ENCODE measurements at regions not wholly inside any gene's neighbourhood (a gene's known extent, or its start where the extent isn't known, plus 50 kb on each side); places are given as distances from the start of the nearest gene placed in this dataset.
"Not testable (repeated sequence)": the region's sequence is repeated elsewhere in the genome, so short reads cannot be mapped to it uniquely, and the experiment has no call there.

DNA sequence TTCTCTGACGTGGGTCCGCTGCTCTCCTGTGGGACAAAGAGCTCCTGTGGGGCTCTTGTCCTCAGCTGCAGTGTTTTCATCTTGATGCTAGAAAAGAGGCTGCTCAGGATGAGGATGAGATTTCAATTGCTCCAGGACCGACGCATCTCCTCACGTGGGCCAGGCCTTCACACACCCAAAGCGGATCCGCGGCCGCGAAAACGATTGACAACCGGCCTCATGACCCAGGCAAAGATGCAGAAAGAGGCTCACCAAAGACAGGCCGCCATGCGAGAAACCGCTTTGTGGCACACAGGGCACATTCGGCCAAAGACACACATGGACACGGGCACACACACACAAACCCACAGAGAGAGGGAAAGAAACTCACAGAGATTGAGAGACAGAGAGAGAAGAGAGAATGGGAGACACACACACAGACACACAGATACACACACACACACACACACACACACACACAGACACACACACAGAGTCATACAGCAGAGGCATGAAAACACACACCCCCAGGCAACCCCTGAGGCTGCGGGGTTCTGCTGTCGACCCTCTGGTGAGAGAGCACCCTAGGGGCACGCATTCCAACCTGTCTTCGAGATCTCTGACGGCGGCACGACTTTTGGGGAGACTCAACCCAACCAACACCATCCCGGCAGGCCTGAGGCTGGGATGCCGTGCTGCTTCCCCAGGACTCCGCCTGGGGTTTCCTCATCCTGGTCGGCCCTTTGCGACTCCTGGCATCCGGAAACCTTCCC lies 168.5 kb upstream of the ZNF337 start:
- DNase-seq (ENCODE audit: low read depth, low spot score) = not testable (repeated sequence)

DNA sequence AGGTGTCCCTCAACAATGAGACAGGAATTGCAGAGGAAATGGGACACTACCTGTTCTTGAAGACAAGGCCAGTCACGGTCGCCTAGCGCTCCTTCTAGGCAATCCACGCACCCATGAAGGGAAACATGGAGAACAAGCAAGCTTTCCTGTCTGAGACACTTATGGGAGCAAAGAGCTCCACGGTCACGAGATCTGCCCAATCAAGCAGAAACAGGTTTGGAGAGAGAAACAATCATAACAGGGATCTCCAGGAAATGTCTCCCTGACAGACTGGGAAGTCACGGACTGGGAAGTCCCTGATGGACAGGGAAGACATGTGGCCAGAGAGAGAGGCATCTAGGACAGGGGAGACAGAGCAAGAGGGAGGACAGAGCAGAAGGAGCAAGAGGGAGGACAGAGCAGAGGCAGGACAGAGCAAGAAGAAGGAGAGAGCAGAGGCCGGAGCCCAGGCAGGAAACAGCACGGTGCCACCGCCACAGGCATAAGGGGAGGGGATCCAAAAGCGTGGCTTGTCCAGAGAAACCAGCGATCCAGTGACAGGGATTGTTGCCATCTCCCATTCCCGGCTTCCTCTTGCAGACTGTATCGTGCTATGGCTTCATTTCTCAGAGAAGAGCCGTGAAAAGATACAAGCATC lies 167.8 kb upstream of the ZNF337 start:
- no peak for DNase-seq (ENCODE audit: low read depth, low spot score)

DNA sequence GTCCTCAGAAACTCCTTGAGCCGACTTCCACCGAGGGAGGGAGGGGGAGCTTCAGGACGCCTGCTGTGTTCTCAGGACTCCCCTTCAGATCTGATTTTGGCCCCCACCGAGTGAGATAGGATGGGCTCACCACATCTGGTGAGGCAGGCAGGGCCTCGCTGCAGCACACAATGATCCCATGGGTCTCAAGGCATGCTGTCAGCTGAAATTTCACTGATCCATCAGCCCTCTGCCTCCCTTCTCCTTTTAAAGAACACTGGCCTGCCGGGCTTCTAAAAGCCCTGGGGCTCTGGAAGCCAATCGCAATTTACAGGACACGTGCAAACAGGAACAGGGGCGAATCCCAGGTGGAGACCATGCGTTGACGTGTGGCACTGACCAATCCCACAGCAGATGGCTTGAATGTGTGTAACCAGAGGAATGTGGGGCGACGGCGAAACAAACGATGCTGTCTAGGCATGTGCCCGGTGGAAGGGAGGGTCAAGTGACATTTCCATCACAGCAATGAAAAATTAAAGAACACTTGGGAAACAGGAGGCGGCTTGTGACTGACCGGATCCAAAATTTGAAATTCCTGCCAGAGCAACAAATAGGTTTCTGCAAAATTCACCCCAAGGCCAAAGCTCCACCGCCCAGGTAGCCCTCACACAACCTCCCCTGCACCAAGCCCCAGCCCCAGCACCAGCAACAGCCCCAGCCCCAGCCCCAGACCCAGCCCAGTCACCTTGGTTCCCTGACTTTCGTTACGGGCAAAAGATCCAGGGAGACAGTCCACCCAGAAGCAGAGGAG lies 167.1 kb upstream of the ZNF337 start:
- DNase-seq (ENCODE audit: low read depth, low spot score) = no peak

DNA sequence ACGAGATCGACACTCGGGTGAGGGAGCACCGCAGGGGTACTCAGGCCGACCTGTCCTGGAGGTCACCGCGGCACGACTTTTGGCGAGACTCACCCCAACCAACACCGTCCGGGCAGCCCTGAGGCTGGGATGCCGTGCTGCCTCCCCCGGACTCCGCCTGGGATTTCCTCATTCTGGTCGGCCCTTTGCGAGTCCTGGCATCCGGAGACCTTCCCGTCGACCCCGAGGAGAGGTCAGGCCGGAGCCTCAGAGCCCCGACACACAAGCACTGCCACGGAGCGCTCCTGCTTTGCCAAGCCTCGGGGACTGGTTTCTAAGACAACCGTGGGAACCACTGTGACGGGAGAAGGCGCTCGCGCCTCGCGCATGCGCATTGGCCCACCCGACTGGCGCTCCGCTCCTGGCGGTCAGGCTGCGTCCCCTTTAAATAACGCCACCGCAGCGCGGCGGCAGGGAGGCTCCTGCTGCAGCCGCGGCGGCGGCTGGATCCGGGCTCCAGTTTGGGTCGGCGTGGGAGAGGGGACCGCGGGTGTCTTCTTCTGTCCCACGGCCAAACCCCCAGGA lies 166.4 kb upstream of the ZNF337 start:
- DNase-seq (ENCODE audit: low read depth, low spot score) = peak; percentile 92

DNA sequence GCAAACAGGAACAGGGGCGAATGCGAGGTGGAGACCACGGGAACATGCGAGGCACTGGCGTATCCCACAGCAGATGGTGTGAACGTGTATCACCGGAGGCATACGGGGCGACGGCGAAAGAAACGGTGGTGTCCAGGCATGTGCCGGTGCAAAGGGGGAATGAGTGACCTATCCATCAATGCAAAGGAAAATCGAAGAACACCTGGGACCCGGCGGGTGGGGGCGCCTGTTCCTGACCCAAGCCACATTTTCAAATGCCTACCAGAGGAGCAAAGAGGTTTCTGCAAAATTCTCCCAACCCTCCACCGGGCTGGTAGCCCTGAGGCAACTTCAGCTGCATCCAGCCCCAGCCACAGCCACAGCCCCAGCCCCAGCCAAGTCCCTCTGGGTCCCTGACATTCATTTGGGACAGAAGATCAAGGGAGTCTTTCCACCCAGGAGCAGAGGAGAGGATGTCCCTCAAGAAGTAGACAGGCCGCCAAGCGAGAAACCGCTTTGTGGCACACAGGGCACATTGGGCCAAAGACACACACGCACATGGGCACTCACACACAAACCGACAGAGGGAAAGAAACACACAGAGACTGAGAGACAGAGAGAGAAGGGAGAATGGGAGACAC lies 164.0 kb upstream of the ZNF337 start:
- DNase-seq (ENCODE audit: low read depth, low spot score) = no peak

DNA sequence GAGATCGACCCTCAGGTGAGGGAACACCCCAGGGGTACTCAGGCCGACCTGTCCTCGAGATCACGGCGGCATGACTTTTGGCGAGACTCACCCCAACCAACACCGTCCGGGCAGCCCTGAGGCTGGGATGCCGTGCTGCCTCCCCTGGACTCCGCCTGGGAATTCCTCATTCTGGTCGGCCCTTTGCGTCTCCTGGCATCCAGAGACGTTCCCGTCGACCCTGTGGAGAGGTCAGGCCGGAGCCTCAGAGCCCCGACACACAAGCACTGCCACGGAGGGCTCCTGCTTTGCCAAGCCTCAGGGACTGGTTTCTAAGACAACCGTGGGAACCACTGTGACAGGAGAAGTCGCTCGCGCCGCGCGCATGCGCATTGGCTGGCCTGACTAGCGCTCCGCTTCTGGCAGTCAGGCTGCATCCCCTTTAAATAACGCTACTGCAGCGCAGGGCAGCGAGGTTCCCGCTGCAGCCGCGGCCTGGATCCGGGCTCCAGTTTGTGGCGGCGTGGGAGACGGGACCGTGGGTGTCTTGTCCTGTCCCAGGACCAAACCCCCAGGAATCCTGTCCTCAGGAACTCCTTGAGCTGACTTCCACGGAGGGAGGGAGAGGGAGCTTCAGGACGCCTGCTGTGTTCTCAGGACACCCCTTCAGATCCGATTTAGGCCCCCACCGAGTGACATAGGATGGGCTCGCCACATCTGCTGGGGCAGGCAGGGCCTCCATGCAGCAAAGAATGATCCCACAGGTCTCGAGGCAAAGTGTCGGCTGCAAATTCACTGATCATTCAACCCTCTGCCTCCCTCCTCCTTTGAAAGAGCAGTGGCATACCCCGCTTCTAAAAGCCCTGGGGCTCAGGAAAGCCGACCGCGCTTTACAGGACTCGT lies 163.2 kb upstream of the ZNF337 start:
- peak; percentile 81 for DNase-seq (ENCODE audit: low read depth, low spot score)

DNA sequence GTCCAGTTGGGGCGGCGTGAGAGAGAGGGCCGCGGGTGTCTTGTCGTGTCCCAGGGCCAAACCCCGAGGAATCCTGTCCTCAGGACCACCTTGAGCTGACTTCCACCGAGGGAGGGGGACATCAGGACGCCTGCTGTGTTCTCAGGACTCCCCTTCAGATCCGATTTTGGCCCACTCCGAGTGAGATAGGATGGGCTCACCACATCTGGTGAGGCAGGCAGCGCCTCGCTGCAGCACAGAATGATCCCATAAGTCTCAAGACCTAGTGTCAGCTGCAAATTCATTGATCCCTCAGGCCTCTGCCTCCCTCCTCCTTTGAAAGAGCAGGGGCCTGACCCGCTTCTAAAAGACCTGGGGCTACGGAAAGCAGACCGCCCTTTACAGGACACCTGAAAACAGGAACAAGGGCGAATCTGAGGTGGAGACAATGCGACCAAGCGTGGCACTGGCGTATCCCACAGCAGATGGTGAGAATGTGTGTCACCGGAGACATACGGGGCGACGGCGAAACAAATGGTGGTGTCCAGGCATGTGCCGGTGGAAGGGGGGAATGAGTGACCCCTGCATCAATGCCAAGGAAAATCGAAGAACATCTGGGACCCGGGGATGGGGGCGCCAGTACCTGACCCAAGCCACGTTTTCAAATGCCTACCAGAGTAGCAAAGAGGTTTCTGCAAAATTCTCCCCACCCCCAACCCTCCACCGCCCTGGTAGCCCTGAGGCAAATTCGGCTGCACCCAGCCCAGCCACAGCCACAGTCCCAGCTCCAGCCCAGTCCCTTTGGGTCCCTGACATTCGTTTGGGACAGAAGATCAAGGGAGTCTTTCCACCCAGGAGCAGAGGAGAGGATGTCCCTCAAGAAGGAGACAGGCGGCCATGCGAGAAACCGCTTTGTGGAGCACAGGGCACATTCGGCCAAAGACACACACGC lies 162.1 kb upstream of the ZNF337 start:
- DNase-seq (ENCODE audit: low read depth, low spot score) = no peak

DNA sequence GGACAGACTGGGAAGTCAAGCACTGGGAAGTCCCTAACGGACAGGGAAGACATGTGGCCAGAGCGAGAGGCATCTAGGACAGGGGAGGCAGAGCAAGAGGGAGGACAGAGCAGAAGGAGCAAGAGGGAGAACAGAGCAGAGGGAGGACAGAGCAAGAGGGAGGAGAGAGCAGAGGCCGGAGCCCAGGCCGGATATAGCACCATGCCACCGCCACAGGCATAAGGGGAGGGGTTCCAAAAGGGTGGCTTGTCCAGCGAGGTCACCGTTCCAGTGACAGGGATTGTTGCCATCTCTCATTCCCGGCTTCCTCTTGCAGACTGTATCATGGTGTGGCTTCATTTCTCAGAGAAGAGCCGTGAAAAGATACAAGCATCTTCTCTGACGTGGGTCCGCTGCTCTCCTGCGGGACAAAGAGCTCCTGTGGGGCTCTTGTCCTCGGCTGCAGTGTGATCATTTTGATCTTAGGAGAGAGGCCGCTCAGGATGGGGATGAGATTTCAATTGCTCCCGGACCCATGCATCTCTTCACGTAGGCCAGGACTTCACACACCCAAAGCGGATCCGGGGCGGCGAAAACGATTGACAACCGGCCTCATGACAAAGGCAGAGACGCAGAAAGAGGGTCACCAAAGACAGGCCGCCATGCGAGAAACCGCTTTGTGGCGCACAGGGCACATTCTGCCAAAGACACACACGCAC lies 160.6 kb upstream of the ZNF337 start:
- not testable (repeated sequence) for DNase-seq (ENCODE audit: low read depth, low spot score)

DNA sequence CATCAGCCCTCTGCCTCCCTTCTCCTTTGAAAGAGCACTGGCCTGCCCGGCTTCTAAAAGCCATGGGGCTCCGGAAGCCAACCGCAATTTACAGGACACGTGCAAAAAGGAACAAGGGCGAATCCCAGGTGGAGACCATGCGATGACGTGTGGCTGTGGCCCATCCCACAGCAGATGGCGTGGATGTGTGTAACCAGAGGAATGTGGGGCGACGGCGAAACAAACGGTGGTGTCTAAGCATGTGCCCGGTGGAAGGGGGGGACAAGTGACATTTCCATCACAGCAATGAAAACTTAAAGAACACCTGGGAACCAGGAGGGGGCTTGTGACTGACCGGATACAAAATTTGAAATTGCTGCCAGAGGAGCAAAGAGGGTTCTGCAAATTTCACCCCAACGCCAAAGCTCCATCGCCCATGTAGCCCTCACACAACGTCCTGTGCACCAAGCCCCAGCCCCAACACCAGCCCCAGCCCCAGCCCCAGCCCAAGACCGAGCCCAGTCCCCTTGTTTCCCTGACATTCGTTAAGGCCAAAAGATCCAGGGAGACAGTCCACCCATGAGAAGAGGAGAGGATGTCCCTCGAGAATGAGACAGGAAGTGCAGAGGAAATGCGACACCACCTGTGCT lies 159.7 kb upstream of the ZNF337 start:
- DNase-seq (ENCODE audit: low read depth, low spot score) = no peak

DNA sequence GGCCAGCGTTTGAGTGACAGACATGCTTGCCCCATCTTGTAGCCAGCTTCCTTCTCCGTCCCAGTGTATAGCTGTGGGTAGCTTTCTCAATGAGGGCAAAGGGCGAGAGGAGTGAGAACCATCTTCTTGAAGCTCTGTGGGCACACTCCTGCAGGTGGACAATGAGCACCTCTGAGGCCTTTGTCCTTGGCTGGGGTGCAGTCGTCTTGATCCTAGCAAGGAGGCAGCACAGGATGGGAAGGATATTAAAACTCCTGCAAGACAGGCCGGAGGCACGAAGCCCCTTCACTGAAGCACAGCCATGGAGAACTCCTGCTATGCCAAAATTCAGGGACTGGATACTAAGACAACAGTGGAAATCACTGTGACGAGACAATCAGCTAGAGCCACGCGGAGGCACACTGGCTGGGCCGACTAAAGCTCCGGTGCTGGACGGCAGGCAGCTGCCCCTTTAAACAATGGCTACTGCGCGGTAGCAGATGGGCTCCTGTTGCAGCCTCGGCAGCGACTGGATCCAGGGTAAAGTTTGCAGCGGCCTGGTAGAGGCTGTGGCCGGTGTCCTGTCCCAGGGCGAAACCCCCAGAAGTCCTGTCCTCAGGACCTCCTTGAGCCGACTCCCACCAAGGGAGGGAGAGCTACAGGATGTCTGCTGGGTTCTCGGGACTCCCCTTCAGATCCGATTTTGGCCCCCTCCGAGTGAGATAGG lies 159.0 kb upstream of the ZNF337 start:
- not testable (repeated sequence) for DNase-seq (ENCODE audit: low read depth, low spot score)

DNA sequence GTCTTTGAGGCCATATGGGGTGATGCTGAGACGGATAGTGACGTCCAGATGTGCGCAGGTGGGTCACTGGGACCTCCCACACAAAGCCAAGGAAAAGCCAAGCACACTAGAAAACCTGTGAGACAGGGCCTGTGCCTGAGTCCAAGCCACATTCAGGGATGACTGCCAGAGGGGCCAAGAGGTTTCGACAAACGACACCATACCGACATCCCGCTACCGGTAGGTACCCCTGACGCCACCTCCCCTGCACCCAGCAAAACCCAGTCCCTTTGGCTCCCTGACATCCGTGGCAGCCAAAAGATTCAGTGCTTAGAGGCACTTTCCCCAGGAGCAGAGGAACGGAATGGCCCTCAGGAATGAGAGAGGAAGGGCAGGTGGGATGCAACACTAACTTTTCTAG lies 158.0 kb upstream of the ZNF337 start:
- not testable (repeated sequence) for DNase-seq (ENCODE audit: low read depth, low spot score)

DNA sequence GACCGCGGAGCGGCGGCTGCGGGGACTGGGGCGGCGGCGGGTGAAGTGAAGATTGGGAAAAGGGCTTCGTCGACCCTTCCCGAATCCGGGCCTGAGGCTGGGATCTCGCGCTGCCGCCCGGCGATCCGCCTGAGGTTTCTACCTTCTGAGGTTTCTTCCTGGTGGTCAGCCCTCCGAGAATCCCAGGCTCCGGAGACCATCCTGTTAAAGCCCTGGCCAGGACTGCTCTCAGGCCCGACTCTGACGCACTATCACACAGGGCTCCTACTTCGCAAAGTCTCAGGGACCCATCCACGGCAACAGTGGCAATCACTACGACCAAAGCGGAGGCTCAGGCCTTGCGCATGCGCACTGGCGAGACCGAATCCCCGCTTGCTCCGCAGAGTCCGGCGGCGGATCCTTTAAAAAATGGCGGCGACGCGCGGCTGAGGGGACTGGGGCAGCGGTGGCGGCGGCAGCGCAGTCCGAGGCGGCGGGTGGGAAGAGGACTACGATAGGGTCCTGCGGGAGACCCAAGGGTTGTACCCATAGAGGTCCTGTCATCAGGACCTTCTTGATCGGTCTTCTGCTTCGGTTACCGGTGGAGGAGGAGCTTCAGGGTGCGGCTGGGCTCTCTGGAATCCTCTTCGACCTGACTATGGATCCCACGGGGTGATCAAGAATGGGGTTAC lies 157.2 kb upstream of the ZNF337 start:
- DNase-seq (ENCODE audit: low read depth, low spot score) = peak; percentile 81

DNA sequence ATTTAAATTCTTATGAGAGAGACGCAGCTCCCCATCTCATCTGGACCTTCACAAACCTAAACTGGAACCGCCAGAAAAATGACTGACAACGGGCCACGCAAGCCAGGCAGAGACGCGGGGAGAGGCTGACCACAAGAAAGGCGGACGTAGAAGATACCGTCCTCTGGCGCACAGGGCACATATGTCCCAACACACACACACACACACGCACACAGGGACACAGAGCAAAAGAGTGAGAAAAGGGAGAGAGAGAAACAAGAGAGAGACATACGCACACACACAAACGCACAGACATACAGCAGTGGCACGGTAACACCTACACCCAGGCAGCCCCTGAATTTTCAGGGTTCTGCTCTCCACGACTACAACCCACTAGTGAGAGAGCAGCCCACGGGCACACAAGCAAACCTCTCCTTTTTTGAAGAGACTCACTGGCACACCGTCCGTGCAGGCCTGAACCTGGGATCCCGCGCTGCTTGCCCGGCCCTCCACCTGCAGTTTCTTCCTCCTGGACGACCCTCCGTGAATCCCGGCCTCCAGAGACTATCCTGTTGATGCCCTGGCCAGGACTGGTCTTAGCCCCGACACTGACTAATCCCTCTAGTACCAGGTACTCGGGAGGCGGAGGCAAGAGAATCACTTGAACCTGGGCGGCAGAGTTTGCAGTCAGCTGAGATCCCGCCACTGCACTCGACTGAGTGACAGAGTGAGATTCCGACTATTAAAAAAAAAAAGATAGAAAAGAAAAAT lies 156.5 kb upstream of the ZNF337 start:
- not testable (repeated sequence) for DNase-seq (ENCODE audit: low read depth, low spot score)

DNA sequence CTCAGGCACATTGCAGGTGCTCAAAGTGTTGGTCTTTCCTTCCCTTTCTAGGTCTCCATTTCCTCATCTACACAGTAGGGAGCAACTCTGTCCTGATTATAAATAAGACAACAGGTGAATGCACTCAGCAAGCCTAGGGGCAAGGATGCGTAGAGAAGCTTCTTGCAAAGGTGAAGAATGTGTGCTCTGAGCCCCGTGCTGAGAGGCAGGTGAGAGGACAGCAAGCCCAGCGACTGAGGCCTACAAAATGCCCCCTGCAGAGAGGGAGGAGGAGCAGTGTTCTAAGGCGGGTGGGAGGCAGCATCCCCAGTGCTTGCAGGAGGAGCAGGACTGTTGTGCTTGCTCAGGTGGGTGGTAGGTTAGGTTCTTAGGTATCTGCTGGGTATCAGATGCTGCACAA lies 153.5 kb upstream of the ZNF337 start:
- DNase-seq (ENCODE audit: low read depth, low spot score) = not testable (repeated sequence)

DNA sequence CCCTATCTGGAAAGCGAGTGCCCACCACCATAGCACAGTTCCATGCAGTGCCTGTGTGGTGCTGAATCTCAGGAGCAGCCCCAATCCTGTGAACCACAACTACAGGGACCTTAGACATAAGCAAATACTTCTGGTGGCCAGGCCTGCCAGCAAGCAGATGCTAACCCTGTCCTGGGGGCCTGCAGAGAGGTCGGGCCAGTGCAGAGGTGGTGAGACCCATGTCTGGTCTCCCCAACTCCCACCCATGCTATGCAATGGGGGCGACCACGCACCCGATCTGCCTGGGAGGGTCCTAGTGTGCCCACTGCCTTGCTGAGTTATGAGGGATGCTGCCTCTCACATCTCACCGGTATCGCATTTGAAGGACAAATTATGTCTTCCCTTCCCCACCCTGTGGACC lies 151.6 kb upstream of the ZNF337 start:
- no peak for DNase-seq (ENCODE audit: low read depth, low spot score)

DNA sequence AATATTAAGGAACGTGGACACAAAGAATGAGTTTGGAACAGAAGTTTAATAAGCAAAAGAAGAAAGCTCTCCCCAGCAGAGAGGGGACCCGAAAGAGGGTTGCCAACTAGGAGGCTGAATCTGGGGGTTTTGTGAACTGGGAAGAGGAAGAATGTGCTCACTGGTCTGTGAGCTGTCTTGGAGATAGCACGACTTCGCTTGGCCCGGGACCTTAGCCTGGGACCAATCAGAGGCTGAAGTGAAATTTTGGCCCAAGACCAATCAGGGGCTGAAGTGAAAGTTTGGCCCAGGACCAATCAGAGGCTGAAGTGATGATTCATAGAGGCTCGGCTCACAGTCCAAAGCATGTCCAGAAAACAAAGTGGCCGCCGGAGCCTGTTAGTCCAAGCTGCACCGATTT lies 148.0 kb upstream of the ZNF337 start:
- DNase-seq (ENCODE audit: low read depth, low spot score) = not testable (repeated sequence)

DNA sequence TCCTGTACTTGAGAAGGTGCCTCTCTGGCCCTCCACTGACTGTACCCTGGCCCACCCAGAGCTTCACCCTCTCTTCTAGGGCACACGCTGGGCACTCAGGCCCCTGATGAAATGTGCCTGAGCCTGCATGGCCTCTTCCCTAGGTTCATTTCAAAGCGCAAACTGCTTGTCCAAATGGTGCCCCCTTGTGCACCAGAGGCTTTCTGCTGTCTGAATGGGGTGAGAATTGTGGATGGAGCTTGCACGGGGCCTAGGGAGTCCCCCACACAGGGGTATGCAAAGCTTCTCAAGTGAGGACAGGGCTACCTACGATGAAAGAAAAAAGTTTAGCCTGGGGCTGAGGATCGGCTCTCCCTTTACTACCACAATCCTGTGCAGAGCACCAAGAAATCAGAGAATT lies 116.9 kb upstream of the ZNF337 start:
- DNase-seq (ENCODE audit: low read depth, low spot score) = not testable (repeated sequence)
